Endodermal cell (in vitro differentiated cells): ENCODE measurements at regions not wholly inside any gene's neighbourhood (a gene's known extent, or its start where the extent isn't known, plus 50 kb on each side); places are given as distances from the start of the nearest gene placed in this dataset.

ENCODE experiments used
- DNase-seq: peaks from one replicate; pipeline ENCODE4 v3.0.0-alpha.2; 2017
- H3K27ac ChIP-seq: 2 replicates; pipeline ENCODE4 v1.5.1; 2013; ENCODE audit warnings: mild to moderate bottlenecking, low read depth, low read length, moderate library complexity
- H3K27me3 ChIP-seq: 2 replicates; pipeline ENCODE4 v1.6.1; 2013; ENCODE audit warnings: mild to moderate bottlenecking, low read length, moderate library complexity; ENCODE audit not compliant: insufficient read depth, control insufficient read depth, poor library complexity, severe bottlenecking
- H3K36me3 ChIP-seq: 2 replicates; pipeline ENCODE4 v1.7.0; 2013; ENCODE audit warnings: mild to moderate bottlenecking, low read length, moderate library complexity; ENCODE audit not compliant: control insufficient read depth, insufficient read depth
- H3K4me1 ChIP-seq: one replicate; pipeline ENCODE4 v1.7.0; 2013; ENCODE audit warnings: low read length; ENCODE audit not compliant: control insufficient read depth, insufficient read depth
- H3K4me3 ChIP-seq: 2 replicates; pipeline ENCODE4 v1.5.1; 2013; ENCODE audit warnings: mild to moderate bottlenecking, low read length, moderate library complexity
- H3K9ac ChIP-seq: 2 replicates; pipeline ENCODE4 v1.6.1; 2013; ENCODE audit warnings: mild to moderate bottlenecking, low read length, moderate library complexity; ENCODE audit not compliant: poor library complexity, severe bottlenecking; ENCODE audit errors: extremely low read depth
- H3K9me3 ChIP-seq: 2 replicates; pipeline ENCODE4 v1.6.1; 2013; ENCODE audit warnings: mild to moderate bottlenecking, low read length, moderate library complexity; ENCODE audit not compliant: control insufficient read depth
- H3K27ac Mint-ChIP-seq: 2 replicates; pipeline ENCODE4 v1.8.0; 2020; ENCODE audit warnings: mixed read lengths
- H3K27me3 Mint-ChIP-seq: 2 replicates; pipeline ENCODE4 v1.8.0; 2021; ENCODE audit warnings: mild to moderate bottlenecking, mixed read lengths; ENCODE audit not compliant: insufficient read depth
- H3K36me3 Mint-ChIP-seq: 2 replicates; pipeline ENCODE4 v1.8.0; 2020; ENCODE audit warnings: low read depth, mixed read lengths
- H3K4me1 Mint-ChIP-seq: 2 replicates; pipeline ENCODE4 v1.8.0; 2020; ENCODE audit warnings: mixed read lengths
- H3K4me3 Mint-ChIP-seq: 2 replicates; pipeline ENCODE4 v1.8.0; 2020; ENCODE audit warnings: mild to moderate bottlenecking, moderate library complexity, mixed read lengths
- H3K9me3 Mint-ChIP-seq: 2 replicates; pipeline ENCODE4 v1.8.0; 2020; ENCODE audit warnings: mild to moderate bottlenecking, mixed read lengths
- CTCF ChIP-seq: fragments of 200-600 bp; sonication (generic); conservative IDR thresholded peaks from 2 replicates; pipeline ENCODE4 v1.5.0; 2021; ENCODE audit warnings: antibody characterized with exemption, mild to moderate bottlenecking
- WGBS, 2 experiments: methylation state at CpG; one replicate each; pipeline versions ENCODE4 v1.1.5 to v1.1.7; 2013; ENCODE audit warnings: missing lambda C conversion rate in 2 of 2, mixed read lengths in 1 of 2; ENCODE audit not compliant: insufficient coverage in 1 of 2, insufficient read length in 1 of 2; 5-methylcytosine and 5-hydroxymethylcytosine counted together

GRCh38 chr4:176968094-176968493, 175.4 kb upstream of the VEGFC start:
- Mint-ChIP-seq H3K27ac (no peak overlapping the region), H3K36me3 (no peaks in the 10 kb centered on the region), H3K4me1 (peaks cover 15% of the 10 kb centered on the region), H3K27me3 (no peaks in the 10 kb centered on the region), H3K9me3 (no peaks in the 10 kb centered on the region), H3K4me3 (no peak overlapping the region)
- Histone ChIP-seq H3K9me3 (no peaks in the 10 kb centered on the region), H3K27ac (no peak overlapping the region), H3K36me3 (no peaks in the 10 kb centered on the region), H3K4me3 (no peak overlapping the region), H3K4me1 (peaks cover 3% of the 10 kb centered on the region), H3K9ac (no peak overlapping the region), H3K27me3 (no peaks in the 10 kb centered on the region)
- WGBS, 2 experiments, result 100% methylated on average over 1 of the region's 1 CpG; no CpG with 5 or more reads in 1 of the 2 experiments
- TF ChIP-seq CTCF, result no peak
- no peak for DNase-seq

- Mint-ChIP-seq H3K4me1 (peaks cover 17% of the 10 kb centered on the region), H3K9me3 (no peaks in the 10 kb centered on the region), H3K27me3 (no peaks in the 10 kb centered on the region), H3K27ac (no peak overlapping the region), H3K36me3 (no peaks in the 10 kb centered on the region), H3K4me3 (no peak overlapping the region)
- no peaks in the 10 kb centered on the region for H3K27me3 ChIP-seq
- H3K27ac ChIP-seq, result no peak overlapping the region
- no peak overlapping the region for H3K9ac ChIP-seq
- WGBS, 2 experiments, result 91% methylated on average over 2 of the region's 2 CpGs; no CpG with 5 or more reads in 1 of the 2 experiments
- DNase-seq, result no peak
- H3K4me3 ChIP-seq, result no peak overlapping the region
- no peak for TF ChIP-seq CTCF
- peaks cover 4% of the 10 kb centered on the region for H3K4me1 ChIP-seq
- no peaks in the 10 kb centered on the region for H3K9me3 ChIP-seq
- no peaks in the 10 kb centered on the region for H3K36me3 ChIP-seq
Observed at GRCh38 chr4:176969011-176969410, 176.3 kb upstream of the VEGFC start.

- no peak overlapping the region for H3K4me3 ChIP-seq
- TF ChIP-seq CTCF, result no peak
- Mint-ChIP-seq H3K36me3 (no peaks in the 10 kb centered on the region), H3K9me3 (no peaks in the 10 kb centered on the region), H3K27me3 (no peaks in the 10 kb centered on the region), H3K4me3 (no peak overlapping the region), H3K4me1 (peaks cover 17% of the 10 kb centered on the region), H3K27ac (no peak overlapping the region)
- DNase-seq, result no peak
- 93 to 95% methylated on average over 4 of the region's 4 CpGs for WGBS, 2 experiments
- H3K36me3 ChIP-seq, result no peaks in the 10 kb centered on the region
- H3K4me1 ChIP-seq, result peaks cover 4% of the 10 kb centered on the region
- no peaks in the 10 kb centered on the region for H3K9me3 ChIP-seq
- H3K27ac ChIP-seq, result no peak overlapping the region
- no peaks in the 10 kb centered on the region for H3K27me3 ChIP-seq
- H3K9ac ChIP-seq, result no peak overlapping the region
Observed at GRCh38 chr4:176970853-176971252, 178.1 kb upstream of the VEGFC start.
